ENCODE measurements at regions not wholly inside any gene's neighbourhood (a gene's known extent, or its start where the extent isn't known, plus 50 kb on each side); places are given as distances from the start of the nearest gene placed in this dataset.
"Not testable (repeated sequence)": the region's sequence is repeated elsewhere in the genome, so short reads cannot be mapped to it uniquely, and the experiment has no call there.

- DNase-seq (ENCODE audit: low read depth): no peak
These were observed 1077.2 kb downstream of the BCL11B start for GRCh38 chr14:98194821-98195220.

- no peak for DNase-seq (ENCODE audit: low read depth)
These were observed 1076.7 kb downstream of the BCL11B start for GRCh38 chr14:98195256-98195655.

- DNase-seq (ENCODE audit: low read depth): no peak
These were observed 1074.1 kb downstream of the BCL11B start for GRCh38 chr14:98197933-98198332.

GRCh38 chr14:98198385-98198784 is 1073.6 kb downstream of the BCL11B start:
- DNase-seq (ENCODE audit: low read depth): no peak

GRCh38 chr14:98200601-98201000 is 1071.4 kb downstream of the BCL11B start:
- no peak for DNase-seq (ENCODE audit: low read depth)

GRCh38 chr14:98203421-98203820 is 1068.6 kb downstream of the BCL11B start:
- DNase-seq (ENCODE audit: low read depth): no peak

- DNase-seq (ENCODE audit: low read depth): no peak
These were observed 1067.9 kb downstream of the BCL11B start for GRCh38 chr14:98204139-98204538.

GRCh38 chr14:98207415-98207814 is 1064.6 kb downstream of the BCL11B start:
- no peak for DNase-seq (ENCODE audit: low read depth)

GRCh38 chr14:98208211-98208611 is 1063.8 kb downstream of the BCL11B start:
- DNase-seq (ENCODE audit: low read depth): no peak

GRCh38 chr14:98208943-98209342 is 1063.1 kb downstream of the BCL11B start:
- DNase-seq (ENCODE audit: low read depth): no peak

- DNase-seq (ENCODE audit: low read depth): no peak
These were observed 1061.8 kb downstream of the BCL11B start for GRCh38 chr14:98210045-98210672.

GRCh38 chr14:98217530-98217929 is 1054.5 kb downstream of the BCL11B start:
- DNase-seq (ENCODE audit: low read depth): no peak

- DNase-seq (ENCODE audit: low read depth): no peak
These were observed 1053.8 kb downstream of the BCL11B start for GRCh38 chr14:98218218-98218617.

GRCh38 chr14:98219638-98220037 is 1052.4 kb downstream of the BCL11B start:
- no peak for DNase-seq (ENCODE audit: low read depth)

- DNase-seq (ENCODE audit: low read depth): no peak
These were observed 1048.9 kb downstream of the BCL11B start for GRCh38 chr14:98223106-98223505.

GRCh38 chr14:98223710-98224109 is 1048.3 kb downstream of the BCL11B start:
- DNase-seq (ENCODE audit: low read depth): not testable (repeated sequence)

GRCh38 chr14:98226411-98226810 is 1045.6 kb downstream of the BCL11B start:
- DNase-seq (ENCODE audit: low read depth): no peak

- DNase-seq (ENCODE audit: low read depth): no peak
These were observed 1044.8 kb downstream of the BCL11B start for GRCh38 chr14:98227000-98227726.

- no peak for DNase-seq (ENCODE audit: low read depth)
These were observed 1044.3 kb downstream of the BCL11B start for GRCh38 chr14:98227727-98228111.

- DNase-seq (ENCODE audit: low read depth): no peak
These were observed 1042.2 kb downstream of the BCL11B start for GRCh38 chr14:98229656-98230366.

- no peak for DNase-seq (ENCODE audit: low read depth)
These were observed 1041.6 kb downstream of the BCL11B start for GRCh38 chr14:98230411-98230810.

- DNase-seq (ENCODE audit: low read depth): no peak
These were observed 1040.8 kb downstream of the BCL11B start for GRCh38 chr14:98231210-98231609.

- DNase-seq (ENCODE audit: low read depth): no peak
These were observed 1038.3 kb downstream of the BCL11B start for GRCh38 chr14:98233656-98234055.

Data from fibroblast of the conjunctiva (primary cell).